ENCODE measurements at regions not wholly inside any gene's neighbourhood (a gene's known extent, or its start where the extent isn't known, plus 50 kb on each side); places are given as distances from the start of the nearest gene placed in this dataset.

DNA sequence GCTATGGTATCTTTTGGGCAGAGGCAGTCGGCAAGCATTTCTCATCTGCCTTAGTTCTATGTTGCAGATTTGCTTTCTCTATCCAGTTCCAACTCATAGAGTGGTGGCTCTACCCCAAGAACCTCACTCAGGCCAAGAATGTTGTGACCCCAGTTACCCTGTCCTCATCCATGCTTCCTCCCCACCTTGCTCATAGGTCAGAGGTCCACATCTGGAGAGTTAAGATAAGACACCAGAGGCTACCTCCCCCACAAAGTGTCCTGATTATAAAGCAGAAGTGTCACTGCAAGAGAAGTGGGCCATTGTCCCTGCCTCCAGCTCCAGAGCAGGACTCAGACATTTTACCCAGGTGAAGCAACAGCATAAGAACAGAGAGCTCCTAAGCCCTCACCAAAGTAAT, 276.8 kb upstream of the CHST9 start:
- intact Hi-C loops (cut with micrococcal nuclease; ENCODE audit: unreplicated experiment) (no loop called here), in situ Hi-C loops (cut with HindIII; ENCODE audit: low pct_unique_long_range_greater_than_20kb, low sequenced_read_pairs) (no loop called here)
- BruUV-seq (replicated peaks), result no TSS peak

DNA sequence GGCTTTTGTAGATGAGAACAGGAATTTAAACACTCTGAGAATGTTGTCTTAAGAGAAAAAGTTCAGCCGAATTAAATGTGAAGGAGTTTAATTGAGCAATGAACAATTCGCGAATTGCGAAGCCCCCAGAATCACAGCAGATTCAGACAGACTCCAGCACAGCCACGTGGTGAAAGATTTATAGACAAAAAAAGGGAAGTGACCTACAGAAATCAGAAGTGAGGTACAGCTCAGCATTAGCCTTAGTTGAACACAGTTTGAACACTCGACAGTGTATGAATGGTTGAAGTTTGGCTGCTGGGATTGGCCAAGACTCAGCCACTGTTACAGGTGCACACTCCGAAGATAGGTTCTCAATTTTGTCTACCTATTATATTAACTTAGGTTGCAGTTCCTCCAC, 264.0 kb upstream of the CHST9 start:
- DNase-seq (ENCODE audit: low read depth, low spot score) (no peak), ATAC-seq (no peak)
- no TSS peak for BruUV-seq (replicated peaks)
- ChIA-PET POLR2A (no interaction called here), CTCF (no interaction called here)
- Histone ChIP-seq H3K36me3 (ENCODE audit: control insufficient read depth, insufficient read depth, low read length) (no peaks in the 10 kb centered on the region), H3K4me1 (ENCODE audit: control insufficient read depth, insufficient read depth, low read length) (no peaks in the 10 kb centered on the region), H3K27me3 (ENCODE audit: control insufficient read depth, insufficient read depth, low read length) (no peaks in the 10 kb centered on the region), H3K4me3 (ENCODE audit: low read depth in 2 of 2, low read length in 2 of 2) (no peak overlapping the region), H3K27ac (ENCODE audit: low read length) (no peak overlapping the region), H3K9me3 (ENCODE audit: control insufficient read depth, insufficient read depth, low read depth, low read length) (no peaks in the 10 kb centered on the region)
- TF ChIP-seq POLR2AphosphoS5 (IDR thresholded peaks at IDR 0.05; ENCODE audit: low read depth, low read length), result no peak
- no peak for TF ChIP-seq SIN3A (IDR thresholded peaks at IDR 0.05; ENCODE audit: borderline replicate concordance, insufficient read depth, low read depth, low read length)
- TF ChIP-seq, protein P1, sequence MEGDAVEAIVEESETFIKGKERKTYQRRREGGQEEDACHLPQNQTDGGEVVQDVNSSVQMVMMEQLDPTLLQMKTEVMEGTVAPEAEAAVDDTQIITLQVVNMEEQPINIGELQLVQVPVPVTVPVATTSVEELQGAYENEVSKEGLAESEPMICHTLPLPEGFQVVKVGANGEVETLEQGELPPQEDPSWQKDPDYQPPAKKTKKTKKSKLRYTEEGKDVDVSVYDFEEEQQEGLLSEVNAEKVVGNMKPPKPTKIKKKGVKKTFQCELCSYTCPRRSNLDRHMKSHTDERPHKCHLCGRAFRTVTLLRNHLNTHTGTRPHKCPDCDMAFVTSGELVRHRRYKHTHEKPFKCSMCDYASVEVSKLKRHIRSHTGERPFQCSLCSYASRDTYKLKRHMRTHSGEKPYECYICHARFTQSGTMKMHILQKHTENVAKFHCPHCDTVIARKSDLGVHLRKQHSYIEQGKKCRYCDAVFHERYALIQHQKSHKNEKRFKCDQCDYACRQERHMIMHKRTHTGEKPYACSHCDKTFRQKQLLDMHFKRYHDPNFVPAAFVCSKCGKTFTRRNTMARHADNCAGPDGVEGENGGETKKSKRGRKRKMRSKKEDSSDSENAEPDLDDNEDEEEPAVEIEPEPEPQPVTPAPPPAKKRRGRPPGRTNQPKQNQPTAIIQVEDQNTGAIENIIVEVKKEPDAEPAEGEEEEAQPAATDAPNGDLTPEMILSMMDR (IDR thresholded peaks at IDR 0.05), result no peak
- TF ChIP-seq, protein P2, sequence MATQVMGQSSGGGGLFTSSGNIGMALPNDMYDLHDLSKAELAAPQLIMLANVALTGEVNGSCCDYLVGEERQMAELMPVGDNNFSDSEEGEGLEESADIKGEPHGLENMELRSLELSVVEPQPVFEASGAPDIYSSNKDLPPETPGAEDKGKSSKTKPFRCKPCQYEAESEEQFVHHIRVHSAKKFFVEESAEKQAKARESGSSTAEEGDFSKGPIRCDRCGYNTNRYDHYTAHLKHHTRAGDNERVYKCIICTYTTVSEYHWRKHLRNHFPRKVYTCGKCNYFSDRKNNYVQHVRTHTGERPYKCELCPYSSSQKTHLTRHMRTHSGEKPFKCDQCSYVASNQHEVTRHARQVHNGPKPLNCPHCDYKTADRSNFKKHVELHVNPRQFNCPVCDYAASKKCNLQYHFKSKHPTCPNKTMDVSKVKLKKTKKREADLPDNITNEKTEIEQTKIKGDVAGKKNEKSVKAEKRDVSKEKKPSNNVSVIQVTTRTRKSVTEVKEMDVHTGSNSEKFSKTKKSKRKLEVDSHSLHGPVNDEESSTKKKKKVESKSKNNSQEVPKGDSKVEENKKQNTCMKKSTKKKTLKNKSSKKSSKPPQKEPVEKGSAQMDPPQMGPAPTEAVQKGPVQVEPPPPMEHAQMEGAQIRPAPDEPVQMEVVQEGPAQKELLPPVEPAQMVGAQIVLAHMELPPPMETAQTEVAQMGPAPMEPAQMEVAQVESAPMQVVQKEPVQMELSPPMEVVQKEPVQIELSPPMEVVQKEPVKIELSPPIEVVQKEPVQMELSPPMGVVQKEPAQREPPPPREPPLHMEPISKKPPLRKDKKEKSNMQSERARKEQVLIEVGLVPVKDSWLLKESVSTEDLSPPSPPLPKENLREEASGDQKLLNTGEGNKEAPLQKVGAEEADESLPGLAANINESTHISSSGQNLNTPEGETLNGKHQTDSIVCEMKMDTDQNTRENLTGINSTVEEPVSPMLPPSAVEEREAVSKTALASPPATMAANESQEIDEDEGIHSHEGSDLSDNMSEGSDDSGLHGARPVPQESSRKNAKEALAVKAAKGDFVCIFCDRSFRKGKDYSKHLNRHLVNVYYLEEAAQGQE (IDR thresholded peaks at IDR 0.05; ENCODE audit: insufficient read depth in 1 of 2, low read depth in 2 of 2, low read length in 1 of 2), result no peak
- no peak for TF ChIP-seq TCF7L2 (IDR thresholded peaks at IDR 0.05; ENCODE audit: low read depth, low read length)
- intact Hi-C loops (cut with micrococcal nuclease; ENCODE audit: unreplicated experiment) (no loop called here), in situ Hi-C loops (cut with HindIII; ENCODE audit: low pct_unique_long_range_greater_than_20kb, low sequenced_read_pairs) (no loop called here)

More for the DNA sequence above, 276.8 kb upstream of the CHST9 start:
- no peaks in the 10 kb centered on the region for H3K36me3 ChIP-seq (ENCODE audit: control insufficient read depth, insufficient read depth, low read length)
- no peaks in the 10 kb centered on the region for H3K27me3 ChIP-seq (ENCODE audit: control insufficient read depth, insufficient read depth, low read length)
- DNase-seq (ENCODE audit: low read depth, low spot score) (no peak), ATAC-seq (no peak)
- ChIA-PET POLR2A (no interaction called here), CTCF (no interaction called here)
- no peaks in the 10 kb centered on the region for H3K4me1 ChIP-seq (ENCODE audit: control insufficient read depth, insufficient read depth, low read length)
- no peak overlapping the region for H3K4me3 ChIP-seq (ENCODE audit: low read depth in 2 of 2, low read length in 2 of 2)
- H3K27ac ChIP-seq (ENCODE audit: low read length), result no peak overlapping the region
- no peaks in the 10 kb centered on the region for H3K9me3 ChIP-seq (ENCODE audit: control insufficient read depth, insufficient read depth, low read depth, low read length)
- TF ChIP-seq TCF7L2 (IDR thresholded peaks at IDR 0.05; ENCODE audit: low read depth, low read length) (no peak), SIN3A (IDR thresholded peaks at IDR 0.05; ENCODE audit: borderline replicate concordance, insufficient read depth, low read depth, low read length) (no peak)
- TF ChIP-seq, protein P1 (IDR thresholded peaks at IDR 0.05), result no peak
- TF ChIP-seq, protein P2 (IDR thresholded peaks at IDR 0.05; ENCODE audit: insufficient read depth in 1 of 2, low read depth in 2 of 2, low read length in 1 of 2), result no peak

Measured in Panc1 (cell line).